HPDE6-E6E7 (cell line): ENCODE measurements at regions not wholly inside any gene's neighbourhood (a gene's known extent, or its start where the extent isn't known, plus 50 kb on each side); places are given as distances from the start of the nearest gene placed in this dataset.
"Not testable (repeated sequence)": the region's sequence is repeated elsewhere in the genome, so short reads cannot be mapped to it uniquely, and the experiment has no call there.

Experiments
- DNase-seq: peaks from one replicate; pipeline ENCODE4 v3.0.0; 2011; ENCODE audit warnings: missing footprints; ENCODE audit errors: extremely low spot score

- DNase-seq: no peak
These were observed 1088.3 kb downstream of the SORCS3 start for GRCh38 chr10:105729428-105729827.

GRCh38 chr10:105727586-105727985 is 1086.5 kb downstream of the SORCS3 start:
- not testable (repeated sequence) for DNase-seq

GRCh38 chr10:105727131-105727530 is 1086.0 kb downstream of the SORCS3 start:
- no peak for DNase-seq

GRCh38 chr10:105726149-105726548 is 1085.1 kb downstream of the SORCS3 start:
- no peak for DNase-seq

GRCh38 chr10:105725007-105725406 is 1083.9 kb downstream of the SORCS3 start:
- DNase-seq: no peak

- DNase-seq: no peak
These were observed 1077.3 kb downstream of the SORCS3 start for GRCh38 chr10:105718207-105718995.

GRCh38 chr10:105714728-105715127 is 1073.6 kb downstream of the SORCS3 start:
- DNase-seq: no peak

- DNase-seq: no peak
These were observed 1066.5 kb downstream of the SORCS3 start for GRCh38 chr10:105707603-105708002.

- no peak for DNase-seq
These were observed 1065.4 kb downstream of the SORCS3 start for GRCh38 chr10:105706281-105707026.

GRCh38 chr10:105702211-105702610 is 1061.1 kb downstream of the SORCS3 start:
- no peak for DNase-seq

GRCh38 chr10:105700218-105700617 is 1059.1 kb downstream of the SORCS3 start:
- DNase-seq: no peak

- DNase-seq: no peak
These were observed 1058.4 kb downstream of the SORCS3 start for GRCh38 chr10:105699504-105699903.

- DNase-seq: no peak
These were observed 1057.5 kb downstream of the SORCS3 start for GRCh38 chr10:105698592-105698991.

GRCh38 chr10:105697290-105697780 is 1056.2 kb downstream of the SORCS3 start:
- DNase-seq: no peak

- DNase-seq: no peak
These were observed 1050.7 kb downstream of the SORCS3 start for GRCh38 chr10:105691811-105692210.

- DNase-seq: no peak
These were observed 1041.8 kb downstream of the SORCS3 start for GRCh38 chr10:105682911-105683310.

- DNase-seq: no peak
These were observed 1040.0 kb downstream of the SORCS3 start for GRCh38 chr10:105681051-105681450.

GRCh38 chr10:105679781-105680180 is 1038.7 kb downstream of the SORCS3 start:
- no peak for DNase-seq

GRCh38 chr10:105675333-105675732 is 1034.2 kb downstream of the SORCS3 start:
- no peak for DNase-seq

- DNase-seq: no peak
These were observed 1033.4 kb downstream of the SORCS3 start for GRCh38 chr10:105674448-105674847.

GRCh38 chr10:105658696-105659095 is 1017.6 kb downstream of the SORCS3 start:
- DNase-seq: no peak

GRCh38 chr10:105656856-105657255 is 1015.8 kb downstream of the SORCS3 start:
- DNase-seq: no peak

GRCh38 chr10:105650306-105650705 is 1009.2 kb downstream of the SORCS3 start:
- no peak for DNase-seq
